H9 (cell line): ENCODE measurements at regions not wholly inside any gene's neighbourhood (a gene's known extent, or its start where the extent isn't known, plus 50 kb on each side); places are given as distances from the start of the nearest gene placed in this dataset.
"Not testable (repeated sequence)": the region's sequence is repeated elsewhere in the genome, so short reads cannot be mapped to it uniquely, and the experiment has no call there.

Experiments
- DNase-seq: peaks from one replicate; pipeline ENCODE4 v3.0.0-alpha.2; 2017
- H2AFZ ChIP-seq: one replicate; pipeline ENCODE4 v1.6.1; 2013; ENCODE audit warnings: mild to moderate bottlenecking, low read length, control low read depth, moderate library complexity
- H2AK5ac ChIP-seq: 2 replicates; pipeline ENCODE4 v1.6.1; 2013; ENCODE audit warnings: low read length, control low read depth, mixed read lengths; ENCODE audit not compliant: insufficient read length
- H2BK120ac ChIP-seq: one replicate; pipeline ENCODE4 v1.6.1; 2013; ENCODE audit warnings: low read depth, mild to moderate bottlenecking, low read length, control low read depth, inconsistent platforms; ENCODE audit not compliant: poor library complexity, severe bottlenecking
- H2BK12ac ChIP-seq: 2 replicates; pipeline ENCODE4 v1.6.1; 2013; ENCODE audit warnings: low read length, control low read depth, mixed read lengths, low read depth; ENCODE audit not compliant: insufficient read length
- H2BK15ac ChIP-seq: 2 replicates; pipeline ENCODE4 v1.6.1; 2013; ENCODE audit warnings: low read depth, low read length, control low read depth
- H2BK20ac ChIP-seq: one replicate; pipeline ENCODE4 v1.6.1; 2013; ENCODE audit warnings: low read depth, mild to moderate bottlenecking, low read length, control low read depth, inconsistent platforms; ENCODE audit not compliant: poor library complexity, severe bottlenecking
- H2BK5ac ChIP-seq: 2 replicates; pipeline ENCODE4 v1.6.1; 2013; ENCODE audit warnings: low read length, control low read depth, mixed read lengths; ENCODE audit not compliant: insufficient read length
- H3K14ac ChIP-seq: 2 replicates; pipeline ENCODE4 v1.6.1; 2013; ENCODE audit warnings: low read length, control low read depth; ENCODE audit not compliant: insufficient read depth
- H3K18ac ChIP-seq: 2 replicates; pipeline ENCODE4 v1.6.1; 2013; ENCODE audit warnings: low read depth, mild to moderate bottlenecking, mixed read lengths, low read length, control low read depth; ENCODE audit not compliant: insufficient read length
- H3K23ac ChIP-seq: 2 replicates; pipeline ENCODE4 v1.6.1; 2013; ENCODE audit warnings: low read length, control low read depth, mixed read lengths, low read depth; ENCODE audit not compliant: insufficient read length
- H3K23me2 ChIP-seq: 2 replicates; pipeline ENCODE4 v1.6.1; 2013; ENCODE audit warnings: low read depth, mild to moderate bottlenecking, mixed read lengths, low read length, control low read depth; ENCODE audit not compliant: insufficient read length, poor library complexity, severe bottlenecking
- H3K27ac ChIP-seq: 2 replicates; pipeline ENCODE4 v1.5.1; 2013; ENCODE audit warnings: low read length, control low read depth, mixed read lengths, low read depth; ENCODE audit not compliant: insufficient read length
- H3K27me3 ChIP-seq: 2 replicates; pipeline ENCODE4 v1.6.1; 2013; ENCODE audit warnings: low read length, control low read depth, inconsistent platforms; ENCODE audit not compliant: insufficient read depth
- H3K4ac ChIP-seq: 2 replicates; pipeline ENCODE4 v1.6.1; 2013; ENCODE audit warnings: low read depth, mild to moderate bottlenecking, control low read depth, inconsistent platforms, low read length, moderate library complexity
- H3K4me1 ChIP-seq: 2 replicates; pipeline ENCODE4 v1.6.1; 2013; ENCODE audit warnings: low read length, control low read depth, inconsistent platforms; ENCODE audit not compliant: insufficient read depth
- H3K4me2 ChIP-seq: 2 replicates; pipeline ENCODE4 v1.6.1; 2013; ENCODE audit warnings: low read length, control low read depth, mixed read lengths; ENCODE audit not compliant: insufficient read length, insufficient read depth
- H3K56ac ChIP-seq: 2 replicates; pipeline ENCODE4 v1.6.1; 2013; ENCODE audit warnings: low read depth, mild to moderate bottlenecking, mixed read lengths, low read length, control low read depth; ENCODE audit not compliant: insufficient read length
- H3K79me1 ChIP-seq: 2 replicates; pipeline ENCODE4 v1.6.1; 2013; ENCODE audit warnings: low read depth, mild to moderate bottlenecking, moderate library complexity, low read length, control low read depth, inconsistent platforms; ENCODE audit not compliant: insufficient read depth, poor library complexity, severe bottlenecking
- H3K79me2 ChIP-seq: 2 replicates; pipeline ENCODE4 v1.6.1; 2013; ENCODE audit warnings: low read length, control low read depth, inconsistent platforms; ENCODE audit not compliant: insufficient read depth
- H3K9ac ChIP-seq: 2 replicates; pipeline ENCODE4 v1.6.1; 2013; ENCODE audit warnings: low read length, control low read depth, mixed read lengths; ENCODE audit not compliant: insufficient read length; ENCODE audit errors: extremely low read depth
- H3K9me3 ChIP-seq: one replicate; pipeline ENCODE4 v1.6.1; 2013; ENCODE audit warnings: low read depth, low read length, inconsistent platforms; ENCODE audit not compliant: control insufficient read depth
- H3T11ph ChIP-seq: one replicate; pipeline ENCODE4 v1.6.1; 2013; ENCODE audit warnings: mild to moderate bottlenecking, low read length, control low read depth, inconsistent platforms
- H4K20me1 ChIP-seq: one replicate; pipeline ENCODE4 v1.6.1; 2013; ENCODE audit not compliant: control insufficient read depth, insufficient read length, insufficient read depth
- H4K5ac ChIP-seq: 2 replicates; pipeline ENCODE4 v1.6.1; 2013; ENCODE audit warnings: low read depth, mild to moderate bottlenecking, mixed read lengths, low read length, control low read depth; ENCODE audit not compliant: insufficient read length
- H4K8ac ChIP-seq: replicated peaks from 2 replicates; pipeline ENCODE4 v1.6.1; 2013; ENCODE audit warnings: low read length, control low read depth, mixed read lengths, low read depth; ENCODE audit not compliant: insufficient read length
- H4K91ac ChIP-seq: 2 replicates; pipeline ENCODE4 v1.6.1; 2013; ENCODE audit warnings: low read depth, mild to moderate bottlenecking, moderate library complexity, mixed read lengths, low read length, control low read depth; ENCODE audit not compliant: insufficient read length
- H3K27ac Mint-ChIP-seq, 3 experiments: 2 replicates in 2 of 3; 3 replicates in 1 of 3; pipeline ENCODE4 v1.8.0; 2020 to 2021; ENCODE audit warnings: mixed read lengths in 3 of 3, mild to moderate bottlenecking in 1 of 3, moderate library complexity in 1 of 3
- H3K27me3 Mint-ChIP-seq: 2 replicates; pipeline ENCODE4 v1.8.0; 2021; ENCODE audit warnings: low read depth, mild to moderate bottlenecking, moderate library complexity, mixed read lengths
- H3K36me3 Mint-ChIP-seq, 3 experiments: 2 replicates in 2 of 3; 3 replicates in 1 of 3; pipeline ENCODE4 v1.8.0; 2020 to 2021; ENCODE audit warnings: low read depth in 3 of 3, mixed read lengths in 3 of 3; ENCODE audit not compliant: insufficient read depth in 1 of 3
- H3K4me1 Mint-ChIP-seq, 2 experiments: 2 replicates each; pipeline ENCODE4 v1.8.0; 2020; ENCODE audit warnings: mixed read lengths in 2 of 2
- H3K4me3 Mint-ChIP-seq, 2 experiments: 2 replicates in 1 of 2; 3 replicates in 1 of 2; pipeline ENCODE4 v1.8.0; 2020 to 2021; ENCODE audit warnings: mild to moderate bottlenecking in 2 of 2, mixed read lengths in 2 of 2, moderate library complexity in 1 of 2
- H3K9me3 Mint-ChIP-seq, 2 experiments: 2 replicates in 1 of 2; 3 replicates in 1 of 2; pipeline ENCODE4 v1.8.0; 2020; ENCODE audit warnings: mild to moderate bottlenecking in 2 of 2, mixed read lengths in 2 of 2, moderate library complexity in 1 of 2
- WGBS: extraction: QIAGEN DNeasy Blood & Tissue Kit; methylation state at CpG from one replicate; pipeline ENCODE4 v1.1.7; 2013; ENCODE audit warnings: missing lambda C conversion rate, low lambda C conversion rate, mixed read lengths; ENCODE audit not compliant: insufficient read length; ENCODE audit errors: extremely low coverage; 5-methylcytosine and 5-hydroxymethylcytosine counted together

GRCh38 chr9:40986332-40986731 lies 142.1 kb downstream of the FOXD4L6 start:
- not testable (repeated sequence) for H3K36me3 Mint-ChIP-seq, H3K56ac ChIP-seq

GRCh38 chr9:40975351-40975750 lies 153.1 kb downstream of the FOXD4L6 start:
- H2BK15ac ChIP-seq, H2BK5ac ChIP-seq, H3K9me3 ChIP-seq, H3K79me1 ChIP-seq, H3K4me3 Mint-ChIP-seq, H3K23me2 ChIP-seq, H3K4me1 ChIP-seq, H3K27ac Mint-ChIP-seq, H3K18ac ChIP-seq, H3K36me3 Mint-ChIP-seq, H2AFZ ChIP-seq, H3K4ac ChIP-seq, H4K5ac ChIP-seq, H3K14ac ChIP-seq, H4K91ac ChIP-seq, H2AK5ac ChIP-seq, H3K4me1 Mint-ChIP-seq, H3K79me2 ChIP-seq, H2BK12ac ChIP-seq, H3K9ac ChIP-seq, H3K27me3 ChIP-seq, H4K20me1 ChIP-seq, H4K8ac ChIP-seq, H3K56ac ChIP-seq, DNase-seq, H3K27ac ChIP-seq, H3K23ac ChIP-seq, H3K4me2 ChIP-seq, H2BK120ac ChIP-seq, H2BK20ac ChIP-seq, H3T11ph ChIP-seq: not testable (repeated sequence)
- H3K9me3 Mint-ChIP-seq = peaks cover 23 to 24% of the 10 kb centered on the region in 2 experiments
- WGBS = no CpG with 5 or more reads among the region's 17 CpGs
- peaks cover 74% of the 10 kb centered on the region for H3K27me3 Mint-ChIP-seq

More at GRCh38 chr9:40986332-40986731, 142.1 kb downstream of the FOXD4L6 start:
- WGBS = no CpG with 5 or more reads among the region's 2 CpGs
- H2AK5ac ChIP-seq, H3K9me3 ChIP-seq, H2BK12ac ChIP-seq, H3K27ac ChIP-seq, H3K23ac ChIP-seq, H2BK15ac ChIP-seq, H2BK120ac ChIP-seq, H3T11ph ChIP-seq, H2BK5ac ChIP-seq, H4K20me1 ChIP-seq, H3K4me1 Mint-ChIP-seq, H2BK20ac ChIP-seq, DNase-seq, H3K9ac ChIP-seq, H3K14ac ChIP-seq, H3K4me3 Mint-ChIP-seq, H3K4me1 ChIP-seq, H3K4me2 ChIP-seq, H3K79me1 ChIP-seq, H3K23me2 ChIP-seq, H4K8ac ChIP-seq, H3K4ac ChIP-seq, H3K27ac Mint-ChIP-seq, H2AFZ ChIP-seq, H4K91ac ChIP-seq, H3K79me2 ChIP-seq, H4K5ac ChIP-seq, H3K18ac ChIP-seq, H3K27me3 ChIP-seq: not testable (repeated sequence)
- peaks cover 39% of the 10 kb centered on the region for H3K27me3 Mint-ChIP-seq
- peaks cover 34 to 37% of the 10 kb centered on the region in 2 experiments for H3K9me3 Mint-ChIP-seq
